NCI-H226 (cell line): ENCODE measurements at regions not wholly inside any gene's neighbourhood (a gene's known extent, or its start where the extent isn't known, plus 50 kb on each side); places are given as distances from the start of the nearest gene placed in this dataset.
"Not testable (repeated sequence)": the region's sequence is repeated elsewhere in the genome, so short reads cannot be mapped to it uniquely, and the experiment has no call there.

Source experiments
- DNase-seq: peaks from one replicate; pipeline ENCODE4 v3.0.0-alpha.2; 2015

GRCh38 chr3:159238646-159239045 is 436.8 kb downstream of the MFSD1 start:
- no peak for DNase-seq

GRCh38 chr3:159239059-159239458 is 437.2 kb downstream of the MFSD1 start:
- DNase-seq: no peak

- DNase-seq: no peak
These were observed 443.1 kb downstream of the MFSD1 start for GRCh38 chr3:159244933-159245332.

DNA sequence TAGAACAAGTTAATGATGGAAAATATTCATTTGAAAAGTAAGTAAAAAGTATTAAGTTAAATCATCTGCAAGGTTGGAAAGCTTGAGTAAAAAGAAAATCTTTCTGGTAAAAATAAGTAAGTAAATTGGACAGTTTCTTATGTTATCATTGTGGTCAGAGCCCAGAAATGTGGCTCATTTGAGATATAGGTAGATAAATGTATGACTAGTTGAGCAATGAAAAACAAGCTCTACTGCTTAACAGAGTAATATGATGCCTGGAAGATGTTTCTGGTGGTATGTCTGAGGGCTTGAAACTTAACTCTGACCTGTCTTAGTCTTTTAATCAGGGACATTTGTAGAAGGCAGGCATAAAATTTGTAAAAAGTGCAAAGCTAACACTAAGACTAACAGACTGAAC is 444.0 kb downstream of the MFSD1 start:
- DNase-seq: no peak

GRCh38 chr3:159246385-159246784 is 444.5 kb downstream of the MFSD1 start:
- DNase-seq: no peak

DNA sequence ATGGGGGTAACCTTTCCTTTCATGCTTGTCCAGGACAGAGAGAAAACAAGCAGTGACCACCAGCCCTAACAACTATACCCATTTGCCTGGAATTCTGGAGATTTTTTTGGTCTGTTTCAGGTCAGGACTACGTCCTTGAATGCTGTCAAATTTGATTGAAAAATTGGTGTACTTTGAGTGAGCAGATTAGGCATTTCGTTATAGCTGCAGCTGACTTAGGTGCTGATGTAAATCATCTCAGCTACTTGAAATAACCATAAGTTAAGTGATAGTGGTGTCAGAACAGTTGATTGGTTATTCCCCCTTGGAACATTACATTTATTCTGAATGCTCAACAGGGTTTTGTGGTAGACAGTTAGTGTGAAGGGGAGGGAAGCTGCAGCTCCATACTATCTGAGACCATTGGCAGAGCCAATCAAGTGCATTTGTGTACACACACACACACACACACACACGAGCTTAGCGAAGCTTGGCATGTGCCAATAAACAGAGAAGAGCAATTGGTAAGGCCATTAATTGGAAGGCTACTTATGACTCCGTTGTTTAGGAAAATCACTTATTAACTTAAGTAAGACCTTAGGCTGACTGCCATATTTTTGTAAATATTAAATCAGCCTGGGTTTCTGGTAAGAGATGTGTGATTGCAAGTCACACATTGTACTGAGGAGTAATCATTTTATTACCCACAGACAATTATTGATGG is 447.8 kb downstream of the MFSD1 start:
- no peak for DNase-seq

- no peak for DNase-seq
These were observed 449.1 kb downstream of the MFSD1 start for GRCh38 chr3:159250961-159251360.

- peak; percentile 41 for DNase-seq
These were observed 450.4 kb downstream of the MFSD1 start for GRCh38 chr3:159252274-159252673.

DNA sequence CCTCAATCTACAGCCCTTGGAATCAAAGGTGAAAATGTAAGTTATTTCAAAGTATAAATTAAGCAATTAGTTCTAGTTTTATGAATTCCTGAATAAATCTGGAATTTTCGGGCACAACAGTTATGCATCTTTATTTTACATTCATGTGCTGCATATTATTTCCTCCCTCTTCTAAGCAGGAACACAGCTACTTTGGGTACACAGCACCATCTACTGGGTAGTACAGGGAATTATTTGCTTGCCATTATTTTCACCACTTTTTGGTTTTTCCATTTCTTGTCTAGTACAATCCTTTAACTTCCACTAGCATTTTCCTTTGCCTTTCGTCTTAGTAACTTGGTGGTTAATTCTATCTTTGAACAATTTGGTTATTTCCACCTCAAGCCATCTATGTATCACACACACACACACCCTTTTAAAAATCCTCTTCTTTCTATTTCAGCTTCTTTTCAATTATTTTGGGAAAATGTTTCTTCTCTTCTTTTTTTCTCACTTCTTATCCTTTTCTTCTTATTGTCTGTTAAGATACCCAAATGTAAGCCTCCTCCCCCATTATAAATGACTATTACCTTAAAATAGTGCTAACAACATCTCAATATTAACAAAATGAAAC is 451.0 kb downstream of the MFSD1 start:
- peak; percentile 17 for DNase-seq

- DNase-seq: no peak
These were observed 452.0 kb downstream of the MFSD1 start for GRCh38 chr3:159253860-159254259.

- no peak for DNase-seq
These were observed 456.1 kb downstream of the MFSD1 start for GRCh38 chr3:159257954-159258353.

GRCh38 chr3:159258934-159259333 is 457.1 kb downstream of the MFSD1 start:
- DNase-seq: no peak

GRCh38 chr3:159260049-159260662 is 458.3 kb downstream of the MFSD1 start:
- DNase-seq: peak; percentile 48

DNA sequence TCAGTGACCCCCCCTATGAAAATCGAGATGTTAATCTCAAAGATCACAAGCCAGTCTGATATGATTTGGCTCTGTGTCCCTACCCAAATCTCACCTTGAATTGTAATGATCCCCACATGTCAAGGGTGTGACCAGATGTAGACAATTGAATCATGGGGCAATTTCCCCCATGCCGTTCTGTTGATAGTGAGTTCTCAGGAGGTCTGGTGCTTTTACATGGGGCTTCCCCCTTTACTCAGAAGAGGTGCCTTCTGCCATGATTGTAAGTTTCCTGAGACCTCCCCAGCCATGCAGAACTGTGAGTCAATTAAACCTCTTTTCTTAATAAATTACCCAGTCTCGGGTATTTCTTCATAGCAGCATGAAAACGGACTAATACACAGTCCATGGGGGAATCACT is 459.5 kb downstream of the MFSD1 start:
- DNase-seq: not testable (repeated sequence)

GRCh38 chr3:159263750-159264553 is 462.1 kb downstream of the MFSD1 start:
- DNase-seq: peak; percentile 33

DNA sequence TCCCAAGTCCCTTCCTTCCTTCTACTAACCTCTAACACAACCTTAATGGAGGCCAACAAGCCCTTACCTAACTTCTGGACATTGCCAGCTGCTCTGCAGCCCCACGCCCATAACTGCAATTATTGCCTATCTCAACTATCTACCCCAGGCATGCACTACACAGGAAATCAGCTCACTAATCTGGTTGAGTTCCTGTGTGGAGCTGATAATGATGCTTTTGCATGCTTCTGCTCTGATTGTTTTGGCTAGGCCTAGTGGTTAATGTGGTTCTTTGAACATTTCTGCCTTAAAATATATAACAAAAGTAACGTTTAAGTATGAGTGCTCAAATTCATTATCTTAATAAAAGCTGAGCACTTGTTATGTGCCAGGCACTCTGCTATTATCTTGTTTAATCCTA is 463.9 kb downstream of the MFSD1 start:
- peak; percentile 55 for DNase-seq

DNA sequence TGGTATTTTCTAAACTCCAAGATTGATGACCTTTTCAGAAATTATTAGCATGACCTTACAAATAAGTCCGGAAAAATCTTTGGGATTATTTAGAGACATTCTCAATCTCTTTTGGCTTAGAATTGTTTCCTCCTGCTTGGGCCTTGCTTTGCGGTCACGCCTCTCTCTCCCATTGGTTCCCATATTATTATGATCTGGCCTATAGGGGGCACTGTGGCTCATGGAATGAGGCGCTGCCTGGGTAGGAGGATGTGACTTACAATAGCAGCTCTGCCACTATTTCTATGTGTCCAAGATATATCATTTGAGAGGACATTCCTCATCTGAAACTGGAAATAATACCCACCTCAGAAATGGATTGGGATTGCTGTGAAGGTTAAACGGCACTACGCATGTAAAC is 464.9 kb downstream of the MFSD1 start:
- peak; percentile 28 for DNase-seq

GRCh38 chr3:159271799-159272512 is 470.1 kb downstream of the MFSD1 start:
- DNase-seq: no peak

GRCh38 chr3:159273070-159273469 is 471.2 kb downstream of the MFSD1 start:
- no peak for DNase-seq

GRCh38 chr3:159273608-159274007 is 471.8 kb downstream of the MFSD1 start:
- DNase-seq: peak; percentile 38

DNA sequence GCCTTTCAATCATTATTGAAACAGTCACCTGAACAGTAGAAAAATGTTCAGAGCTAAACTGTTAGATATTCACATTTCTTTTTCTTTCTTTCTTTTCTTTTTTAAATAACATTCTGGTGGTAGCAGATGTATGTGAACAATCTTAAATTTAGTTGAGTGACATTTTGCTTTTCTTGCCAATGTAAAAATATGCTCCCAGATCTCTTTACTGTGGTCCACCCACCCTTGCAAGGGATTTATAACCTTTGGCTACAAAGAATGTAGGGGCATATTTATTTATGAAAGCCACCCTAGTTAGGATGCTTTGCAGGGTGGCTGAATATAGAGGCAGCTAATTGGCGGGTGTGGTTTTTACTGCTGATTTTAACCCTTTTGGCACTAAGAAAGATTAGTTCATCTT is 473.9 kb downstream of the MFSD1 start:
- DNase-seq: no peak

- DNase-seq: no peak
These were observed 476.0 kb downstream of the MFSD1 start for GRCh38 chr3:159277814-159278213.
